ENCODE measurements at regions not wholly inside any gene's neighbourhood (a gene's known extent, or its start where the extent isn't known, plus 50 kb on each side); places are given as distances from the start of the nearest gene placed in this dataset.

GRCh38 chr14:31978423-31978822, 98.7 kb upstream of the ARHGAP5 start:
- TF ChIP-seq, protein P1, sequence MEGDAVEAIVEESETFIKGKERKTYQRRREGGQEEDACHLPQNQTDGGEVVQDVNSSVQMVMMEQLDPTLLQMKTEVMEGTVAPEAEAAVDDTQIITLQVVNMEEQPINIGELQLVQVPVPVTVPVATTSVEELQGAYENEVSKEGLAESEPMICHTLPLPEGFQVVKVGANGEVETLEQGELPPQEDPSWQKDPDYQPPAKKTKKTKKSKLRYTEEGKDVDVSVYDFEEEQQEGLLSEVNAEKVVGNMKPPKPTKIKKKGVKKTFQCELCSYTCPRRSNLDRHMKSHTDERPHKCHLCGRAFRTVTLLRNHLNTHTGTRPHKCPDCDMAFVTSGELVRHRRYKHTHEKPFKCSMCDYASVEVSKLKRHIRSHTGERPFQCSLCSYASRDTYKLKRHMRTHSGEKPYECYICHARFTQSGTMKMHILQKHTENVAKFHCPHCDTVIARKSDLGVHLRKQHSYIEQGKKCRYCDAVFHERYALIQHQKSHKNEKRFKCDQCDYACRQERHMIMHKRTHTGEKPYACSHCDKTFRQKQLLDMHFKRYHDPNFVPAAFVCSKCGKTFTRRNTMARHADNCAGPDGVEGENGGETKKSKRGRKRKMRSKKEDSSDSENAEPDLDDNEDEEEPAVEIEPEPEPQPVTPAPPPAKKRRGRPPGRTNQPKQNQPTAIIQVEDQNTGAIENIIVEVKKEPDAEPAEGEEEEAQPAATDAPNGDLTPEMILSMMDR (tag by site-specific recombination; IDR thresholded peaks at IDR 0.05), result no peak
- TF ChIP-seq MZF1 (tag by site-specific recombination; IDR thresholded peaks at IDR 0.05; ENCODE audit: borderline replicate concordance), result no peak
- TF ChIP-seq, protein P2, sequence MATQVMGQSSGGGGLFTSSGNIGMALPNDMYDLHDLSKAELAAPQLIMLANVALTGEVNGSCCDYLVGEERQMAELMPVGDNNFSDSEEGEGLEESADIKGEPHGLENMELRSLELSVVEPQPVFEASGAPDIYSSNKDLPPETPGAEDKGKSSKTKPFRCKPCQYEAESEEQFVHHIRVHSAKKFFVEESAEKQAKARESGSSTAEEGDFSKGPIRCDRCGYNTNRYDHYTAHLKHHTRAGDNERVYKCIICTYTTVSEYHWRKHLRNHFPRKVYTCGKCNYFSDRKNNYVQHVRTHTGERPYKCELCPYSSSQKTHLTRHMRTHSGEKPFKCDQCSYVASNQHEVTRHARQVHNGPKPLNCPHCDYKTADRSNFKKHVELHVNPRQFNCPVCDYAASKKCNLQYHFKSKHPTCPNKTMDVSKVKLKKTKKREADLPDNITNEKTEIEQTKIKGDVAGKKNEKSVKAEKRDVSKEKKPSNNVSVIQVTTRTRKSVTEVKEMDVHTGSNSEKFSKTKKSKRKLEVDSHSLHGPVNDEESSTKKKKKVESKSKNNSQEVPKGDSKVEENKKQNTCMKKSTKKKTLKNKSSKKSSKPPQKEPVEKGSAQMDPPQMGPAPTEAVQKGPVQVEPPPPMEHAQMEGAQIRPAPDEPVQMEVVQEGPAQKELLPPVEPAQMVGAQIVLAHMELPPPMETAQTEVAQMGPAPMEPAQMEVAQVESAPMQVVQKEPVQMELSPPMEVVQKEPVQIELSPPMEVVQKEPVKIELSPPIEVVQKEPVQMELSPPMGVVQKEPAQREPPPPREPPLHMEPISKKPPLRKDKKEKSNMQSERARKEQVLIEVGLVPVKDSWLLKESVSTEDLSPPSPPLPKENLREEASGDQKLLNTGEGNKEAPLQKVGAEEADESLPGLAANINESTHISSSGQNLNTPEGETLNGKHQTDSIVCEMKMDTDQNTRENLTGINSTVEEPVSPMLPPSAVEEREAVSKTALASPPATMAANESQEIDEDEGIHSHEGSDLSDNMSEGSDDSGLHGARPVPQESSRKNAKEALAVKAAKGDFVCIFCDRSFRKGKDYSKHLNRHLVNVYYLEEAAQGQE (tag by site-specific recombination; IDR thresholded peaks at IDR 0.05), result no peak
- TF ChIP-seq, protein P3, sequence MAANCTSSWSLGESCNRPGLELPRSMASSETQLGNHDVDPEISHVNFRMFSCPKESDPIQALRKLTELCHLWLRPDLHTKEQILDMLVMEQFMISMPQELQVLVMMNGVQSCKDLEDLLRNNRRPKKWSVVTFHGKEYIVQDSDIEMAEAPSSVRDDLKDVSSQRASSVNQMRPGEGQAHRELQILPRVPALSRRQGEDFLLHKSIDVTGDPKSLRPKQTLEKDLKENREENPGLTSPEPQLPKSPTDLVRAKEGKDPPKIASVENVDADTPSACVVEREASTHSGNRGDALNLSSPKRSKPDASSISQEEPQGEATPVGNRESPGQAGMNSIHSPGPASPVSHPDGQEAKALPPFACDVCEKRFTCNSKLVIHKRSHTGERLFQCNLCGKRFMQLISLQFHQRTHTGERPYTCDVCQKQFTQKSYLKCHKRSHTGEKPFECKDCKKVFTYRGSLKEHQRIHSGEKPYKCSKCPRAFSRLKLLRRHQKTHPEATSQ (tag by site-specific recombination; IDR thresholded peaks at IDR 0.05), result no peak
- no peak for TF ChIP-seq ZNF404 (tag by site-specific recombination; IDR thresholded peaks at IDR 0.05)
- TF ChIP-seq ZNF26 (tag by site-specific recombination; IDR thresholded peaks at IDR 0.05), result no peak
- TF ChIP-seq ZNF610 (tag by site-specific recombination; IDR thresholded peaks at IDR 0.05; ENCODE audit: borderline replicate concordance), result no peak
- TF ChIP-seq, protein P4, sequence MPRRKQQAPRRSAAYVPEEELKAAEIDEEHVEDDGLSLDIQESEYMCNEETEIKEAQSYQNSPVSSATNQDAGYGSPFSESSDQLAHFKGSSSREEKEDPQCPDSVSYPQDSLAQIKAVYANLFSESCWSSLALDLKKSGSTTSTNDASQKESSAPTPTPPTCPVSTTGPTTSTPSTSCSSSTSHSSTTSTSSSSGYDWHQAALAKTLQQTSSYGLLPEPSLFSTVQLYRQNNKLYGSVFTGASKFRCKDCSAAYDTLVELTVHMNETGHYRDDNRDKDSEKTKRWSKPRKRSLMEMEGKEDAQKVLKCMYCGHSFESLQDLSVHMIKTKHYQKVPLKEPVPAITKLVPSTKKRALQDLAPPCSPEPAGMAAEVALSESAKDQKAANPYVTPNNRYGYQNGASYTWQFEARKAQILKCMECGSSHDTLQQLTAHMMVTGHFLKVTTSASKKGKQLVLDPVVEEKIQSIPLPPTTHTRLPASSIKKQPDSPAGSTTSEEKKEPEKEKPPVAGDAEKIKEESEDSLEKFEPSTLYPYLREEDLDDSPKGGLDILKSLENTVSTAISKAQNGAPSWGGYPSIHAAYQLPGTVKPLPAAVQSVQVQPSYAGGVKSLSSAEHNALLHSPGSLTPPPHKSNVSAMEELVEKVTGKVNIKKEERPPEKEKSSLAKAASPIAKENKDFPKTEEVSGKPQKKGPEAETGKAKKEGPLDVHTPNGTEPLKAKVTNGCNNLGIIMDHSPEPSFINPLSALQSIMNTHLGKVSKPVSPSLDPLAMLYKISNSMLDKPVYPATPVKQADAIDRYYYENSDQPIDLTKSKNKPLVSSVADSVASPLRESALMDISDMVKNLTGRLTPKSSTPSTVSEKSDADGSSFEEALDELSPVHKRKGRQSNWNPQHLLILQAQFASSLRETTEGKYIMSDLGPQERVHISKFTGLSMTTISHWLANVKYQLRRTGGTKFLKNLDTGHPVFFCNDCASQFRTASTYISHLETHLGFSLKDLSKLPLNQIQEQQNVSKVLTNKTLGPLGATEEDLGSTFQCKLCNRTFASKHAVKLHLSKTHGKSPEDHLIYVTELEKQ (tag by site-specific recombination; IDR thresholded peaks at IDR 0.05; ENCODE audit: borderline replicate concordance), result no peak
- no peak for TF ChIP-seq REPIN1 (tag by site-specific recombination; IDR thresholded peaks at IDR 0.05; ENCODE audit: low read depth)
- TF ChIP-seq ZNF280D (tag by site-specific recombination; IDR thresholded peaks at IDR 0.05), result no peak
- no peak for TF ChIP-seq ZNF776 (tag by site-specific recombination; IDR thresholded peaks at IDR 0.05; ENCODE audit: borderline replicate concordance)
- TF ChIP-seq ZBTB21 (tag by site-specific recombination; IDR thresholded peaks at IDR 0.05), result no peak
- TF ChIP-seq ZBTB26 (tag by site-specific recombination; optimal IDR thresholded peaks at IDR 0.05), result no peak
- TF ChIP-seq ZNF677 (tag by site-specific recombination; IDR thresholded peaks at IDR 0.05), result no peak

Data from HEK293 (cell line).